SW 1271 (cell line): ENCODE measurements at regions not wholly inside any gene's neighbourhood (a gene's known extent, or its start where the extent isn't known, plus 50 kb on each side); places are given as distances from the start of the nearest gene placed in this dataset.

Source experiments
- DNase-seq, 2 experiments: peaks; one replicate each; lab custom pipeline; 2025; lab: John Stamatoyannopoulos, UW

- peak; percentile 75 to 81 for DNase-seq
Measured at GRCh38 chr2:48107326-48107925, 201.1 kb upstream of the FBXO11 start.

- no peak for DNase-seq
Measured at GRCh38 chr2:48108455-48108854, 202.2 kb upstream of the FBXO11 start.

- DNase-seq = no peak
Measured at GRCh38 chr2:48109491-48110204, 203.3 kb upstream of the FBXO11 start.

GRCh38 chr2:48110492-48110891, 204.0 kb upstream of the FOXN2 start:
- DNase-seq = no peak

- no peak for DNase-seq
Measured at GRCh38 chr2:48112911-48113680, 201.4 kb upstream of the FOXN2 start.

- DNase-seq = no peak
Measured at GRCh38 chr2:48113767-48114166, 200.7 kb upstream of the FOXN2 start.

GRCh38 chr2:48114256-48114655, 200.2 kb upstream of the FOXN2 start:
- DNase-seq = peak in 1 of 2 experiments; percentile 14

- no peak for DNase-seq
Measured at GRCh38 chr2:48116497-48116896, 198.0 kb upstream of the FOXN2 start.

GRCh38 chr2:48118895-48119294, 195.6 kb upstream of the FOXN2 start:
- no peak for DNase-seq

- DNase-seq = no peak
Measured at GRCh38 chr2:48120112-48120511, 194.4 kb upstream of the FOXN2 start.

- no peak for DNase-seq
Measured at GRCh38 chr2:48120759-48121242, 193.7 kb upstream of the FOXN2 start.

- no peak for DNase-seq
Measured at GRCh38 chr2:48122166-48122565, 192.3 kb upstream of the FOXN2 start.

- DNase-seq = no peak
Measured at GRCh38 chr2:48124592-48124991, 189.9 kb upstream of the FOXN2 start.

GRCh38 chr2:48126162-48126561, 188.3 kb upstream of the FOXN2 start:
- no peak for DNase-seq

GRCh38 chr2:48127612-48128191, 186.8 kb upstream of the FOXN2 start:
- no peak for DNase-seq

- DNase-seq = no peak
Measured at GRCh38 chr2:48129293-48129950, 185.1 kb upstream of the FOXN2 start.

- peak in 1 of 2 experiments; percentile 22 for DNase-seq
Measured at GRCh38 chr2:48131539-48132270, 182.8 kb upstream of the FOXN2 start.

- DNase-seq = no peak
Measured at GRCh38 chr2:48132271-48132625, 182.2 kb upstream of the FOXN2 start.

GRCh38 chr2:48134704-48135103, 179.8 kb upstream of the FOXN2 start:
- no peak for DNase-seq

GRCh38 chr2:48135797-48136196, 178.7 kb upstream of the FOXN2 start:
- DNase-seq = no peak

GRCh38 chr2:48137829-48138228, 176.7 kb upstream of the FOXN2 start:
- DNase-seq = no peak
